ENCODE measurements at regions not wholly inside any gene's neighbourhood (a gene's known extent, or its start where the extent isn't known, plus 50 kb on each side); places are given as distances from the start of the nearest gene placed in this dataset.

DNA sequence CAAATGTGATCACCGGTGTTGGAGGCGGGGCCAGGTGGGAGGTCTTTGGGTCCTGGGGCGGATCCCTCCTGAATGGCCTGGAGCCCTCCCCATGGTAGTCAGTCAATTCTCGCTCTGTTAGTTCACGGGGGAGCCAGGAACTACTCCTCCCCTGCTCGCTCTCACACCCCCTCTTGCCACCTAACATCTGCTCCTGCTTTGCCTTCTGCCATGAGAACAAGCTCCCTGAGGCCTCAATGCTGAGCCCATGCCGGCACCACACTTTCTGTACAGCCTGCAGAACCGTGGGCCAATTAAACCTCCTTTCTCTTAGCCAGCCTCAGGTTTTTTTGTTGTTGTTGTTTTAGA lies 135.7 kb downstream of the SHANK2 start:
- TF ChIP-seq EZH2 (IDR thresholded peaks at IDR 0.05) (no peak), POLR2AphosphoS5 (IDR thresholded peaks at IDR 0.05; ENCODE audit: borderline replicate concordance, low read depth, low read length) (no peak), FOXP2 (optimal IDR thresholded peaks at IDR 0.05; ENCODE audit: control extremely low read depth, extremely low read length, insufficient read depth) (no peak)

Data from SK-N-MC (cell line).